ENCODE measurements at regions not wholly inside any gene's neighbourhood (a gene's known extent, or its start where the extent isn't known, plus 50 kb on each side); places are given as distances from the start of the nearest gene placed in this dataset.

DNA sequence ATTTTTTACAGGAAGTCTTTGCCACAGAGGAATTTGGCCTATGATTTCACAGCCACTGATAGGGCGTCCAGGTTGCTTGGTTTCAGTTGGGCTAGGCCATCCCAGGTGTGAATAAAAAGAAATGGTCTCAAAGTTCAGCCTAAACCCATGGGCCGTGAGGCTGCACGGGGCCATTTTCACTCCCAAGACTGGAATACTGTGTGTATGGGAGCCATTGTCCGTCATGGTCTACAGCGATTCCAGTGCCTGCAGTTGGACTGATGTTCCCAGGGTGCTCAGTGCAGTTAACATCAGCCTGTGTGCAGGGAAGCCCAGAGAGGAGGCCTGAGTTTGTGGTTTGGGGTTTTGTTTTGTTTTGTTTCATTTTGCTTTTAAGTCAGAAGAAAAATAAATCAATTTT lies 133.2 kb downstream of the ADSS2 start:
- ChIA-PET POLR2A (no interaction called here), CTCF (no interaction called here)
- H3K4me3 ChIP-seq (ENCODE audit: low read length): no peak overlapping the region
- Mint-ChIP-seq H3K9me3 (no peaks in the 10 kb centered on the region), H3K4me3 (no peak overlapping the region), H3K27ac (no peak overlapping the region), H3K36me3 (ENCODE audit: low read depth) (peaks cover 4% of the 10 kb centered on the region), H3K4me1 (ENCODE audit: low read depth) (peaks cover 22% of the 10 kb centered on the region), H3K27me3 (no peaks in the 10 kb centered on the region)
- no peak overlapping the region for H3K27ac ChIP-seq (ENCODE audit: low read depth in 1 of 2, low read length in 2 of 2)
- H3K4me1 ChIP-seq (ENCODE audit: insufficient read depth, low read length): peaks cover 46% of the 10 kb centered on the region
- DNase-seq (peak in 1 of 14 experiments; percentile 37), ATAC-seq (ENCODE audit: poor library complexity) (no peak)
- TF ChIP-seq, protein P1, sequence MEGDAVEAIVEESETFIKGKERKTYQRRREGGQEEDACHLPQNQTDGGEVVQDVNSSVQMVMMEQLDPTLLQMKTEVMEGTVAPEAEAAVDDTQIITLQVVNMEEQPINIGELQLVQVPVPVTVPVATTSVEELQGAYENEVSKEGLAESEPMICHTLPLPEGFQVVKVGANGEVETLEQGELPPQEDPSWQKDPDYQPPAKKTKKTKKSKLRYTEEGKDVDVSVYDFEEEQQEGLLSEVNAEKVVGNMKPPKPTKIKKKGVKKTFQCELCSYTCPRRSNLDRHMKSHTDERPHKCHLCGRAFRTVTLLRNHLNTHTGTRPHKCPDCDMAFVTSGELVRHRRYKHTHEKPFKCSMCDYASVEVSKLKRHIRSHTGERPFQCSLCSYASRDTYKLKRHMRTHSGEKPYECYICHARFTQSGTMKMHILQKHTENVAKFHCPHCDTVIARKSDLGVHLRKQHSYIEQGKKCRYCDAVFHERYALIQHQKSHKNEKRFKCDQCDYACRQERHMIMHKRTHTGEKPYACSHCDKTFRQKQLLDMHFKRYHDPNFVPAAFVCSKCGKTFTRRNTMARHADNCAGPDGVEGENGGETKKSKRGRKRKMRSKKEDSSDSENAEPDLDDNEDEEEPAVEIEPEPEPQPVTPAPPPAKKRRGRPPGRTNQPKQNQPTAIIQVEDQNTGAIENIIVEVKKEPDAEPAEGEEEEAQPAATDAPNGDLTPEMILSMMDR (IDR thresholded peaks at IDR 0.05): no peak
- H3K27me3 ChIP-seq (ENCODE audit: control insufficient read depth in 1 of 2, insufficient read depth in 2 of 2, low read length in 2 of 2): no peaks in the 10 kb centered on the region
- intact Hi-C loops (cut with DNase I, micrococcal nuclease): no loop called here
- H3K36me3 ChIP-seq (ENCODE audit: insufficient read depth, low read length): no peaks in the 10 kb centered on the region
- H3K9me3 ChIP-seq (ENCODE audit: control insufficient read depth in 1 of 2, insufficient read depth in 1 of 2, low read length in 2 of 2): no peaks in the 10 kb centered on the region

DNA sequence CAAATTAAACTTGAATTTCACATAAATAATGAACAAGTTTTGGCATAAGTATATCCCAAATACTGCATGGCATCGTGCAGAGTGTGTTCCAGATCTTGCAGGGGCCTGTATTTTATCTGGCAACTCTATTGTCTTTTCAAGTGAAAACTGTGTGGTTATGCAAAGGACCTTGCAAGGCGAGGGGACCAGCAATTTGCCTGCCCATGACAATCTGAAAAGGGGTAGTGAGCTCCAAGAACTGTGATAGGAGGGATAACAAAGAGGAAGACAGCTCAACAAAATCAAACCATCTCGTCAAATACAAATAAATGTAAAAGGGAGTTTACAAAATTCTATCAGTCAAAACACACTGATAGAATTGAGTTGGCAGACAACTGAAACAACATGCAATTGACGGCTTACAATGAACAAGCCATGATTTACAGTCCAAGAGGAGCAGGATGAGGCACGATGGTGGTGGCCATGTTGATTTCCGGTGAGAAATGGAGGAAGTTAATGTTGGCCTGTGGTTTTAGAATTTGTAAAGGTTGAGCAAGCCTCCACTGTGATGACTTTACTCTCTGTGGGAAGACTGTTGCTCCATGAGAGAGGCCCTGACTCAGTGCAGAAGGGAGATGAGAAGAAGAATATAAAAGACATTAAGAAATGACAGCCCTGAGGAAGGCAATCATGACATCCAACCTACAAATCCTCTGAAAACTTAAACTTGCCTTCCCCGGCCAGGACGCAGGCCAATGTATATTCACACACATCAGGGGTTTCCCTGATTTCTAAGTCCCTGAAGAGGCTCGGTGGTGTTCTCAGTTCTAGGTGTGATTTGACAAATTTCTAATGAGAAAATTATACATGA lies 132.2 kb downstream of the ADSS2 start:
- H3K4me3 ChIP-seq (ENCODE audit: low read length): no peak overlapping the region
- H3K9me3 ChIP-seq (ENCODE audit: control insufficient read depth in 1 of 2, insufficient read depth in 1 of 2, low read length in 2 of 2): no peaks in the 10 kb centered on the region
- Mint-ChIP-seq H3K4me1 (ENCODE audit: low read depth) (peaks cover 26% of the 10 kb centered on the region), H3K36me3 (ENCODE audit: low read depth) (peaks cover 4% of the 10 kb centered on the region), H3K4me3 (peak overlapping the region; percentile 54), H3K27ac (peak overlapping the region; percentile 60), H3K9me3 (no peaks in the 10 kb centered on the region), H3K27me3 (no peaks in the 10 kb centered on the region)
- H3K36me3 ChIP-seq (ENCODE audit: insufficient read depth, low read length): no peaks in the 10 kb centered on the region
- POLR2A ChIA-PET: no interaction called here
- intact Hi-C loops (cut with DNase I, micrococcal nuclease): no loop called here
- CTCF ChIA-PET: no interaction called here
- TF ChIP-seq, protein P1 (IDR thresholded peaks at IDR 0.05): no peak
- peak overlapping the region in 1 of 2 donors; percentile 55 for H3K27ac ChIP-seq (ENCODE audit: low read depth in 1 of 2, low read length in 2 of 2)
- peak; percentile 69 for ATAC-seq (ENCODE audit: poor library complexity)
- no peaks in the 10 kb centered on the region for H3K27me3 ChIP-seq (ENCODE audit: control insufficient read depth in 1 of 2, insufficient read depth in 2 of 2, low read length in 2 of 2)
- peak in 4 of 14 experiments; percentile 48 to 83 (median 74) for DNase-seq
- H3K4me1 ChIP-seq (ENCODE audit: insufficient read depth, low read length): peaks cover 54% of the 10 kb centered on the region

DNA sequence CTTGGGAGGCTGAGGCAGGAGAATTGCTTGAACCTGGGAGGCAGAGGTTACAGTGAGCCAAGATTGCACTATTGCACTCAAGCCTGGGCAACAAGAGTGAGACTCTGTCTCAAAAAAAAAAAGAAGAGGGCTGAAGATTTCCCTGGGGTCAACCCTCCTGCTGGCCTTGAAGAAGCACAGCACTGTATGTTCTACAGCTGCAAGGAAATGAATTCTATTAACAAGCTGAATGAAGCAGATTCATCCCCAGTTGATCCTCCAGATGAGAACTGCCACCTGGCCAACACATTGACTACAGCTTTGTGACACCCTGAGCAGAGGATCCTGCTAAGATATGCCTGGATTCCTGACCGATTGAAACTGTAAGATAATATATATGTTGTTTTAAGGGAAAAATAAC lies 129.5 kb downstream of the ADSS2 start:
- no peaks in the 10 kb centered on the region for H3K9me3 ChIP-seq (ENCODE audit: control insufficient read depth in 1 of 2, insufficient read depth in 1 of 2, low read length in 2 of 2)
- ChIA-PET CTCF (interaction anchor here (1.1 kb wide), 1 partner anchor 23 kb away, joined by 4 read pairs; no protein-coding TSS in a partner anchor), POLR2A (interaction anchor here (0.9 kb wide), 1 partner anchor 474 kb away, joined by 4 read pairs; no protein-coding TSS in a partner anchor)
- intact Hi-C loops (cut with DNase I, micrococcal nuclease): no loop called here
- TF ChIP-seq, protein P1 (IDR thresholded peaks at IDR 0.05): no peak
- Mint-ChIP-seq H3K9me3 (no peaks in the 10 kb centered on the region), H3K27ac (peak overlapping the region; percentile 64), H3K4me3 (no peak overlapping the region), H3K36me3 (ENCODE audit: low read depth) (peaks cover 4% of the 10 kb centered on the region), H3K4me1 (ENCODE audit: low read depth) (peaks cover 36% of the 10 kb centered on the region), H3K27me3 (no peaks in the 10 kb centered on the region)
- peaks cover 58% of the 10 kb centered on the region for H3K4me1 ChIP-seq (ENCODE audit: insufficient read depth, low read length)
- no peak overlapping the region for H3K27ac ChIP-seq (ENCODE audit: low read depth in 1 of 2, low read length in 2 of 2)
- H3K36me3 ChIP-seq (ENCODE audit: insufficient read depth, low read length): no peaks in the 10 kb centered on the region
- H3K4me3 ChIP-seq (ENCODE audit: low read length): no peak overlapping the region
- no peaks in the 10 kb centered on the region for H3K27me3 ChIP-seq (ENCODE audit: control insufficient read depth in 1 of 2, insufficient read depth in 2 of 2, low read length in 2 of 2)
- no peak for ATAC-seq (ENCODE audit: poor library complexity)
- no peak for DNase-seq

Data from CD4-positive, alpha-beta T cell (primary cell).